Adrenal gland (tissue), 9 donors: ENCODE measurements at regions not wholly inside any gene's neighbourhood (a gene's known extent, or its start where the extent isn't known, plus 50 kb on each side); places are given as distances from the start of the nearest gene placed in this dataset.

Experiments used
- DNase-seq, 7 donors: peaks; one replicate each; pipeline ENCODE4 v3.0.0-alpha.2; 2019 to 2020
- H3K27ac ChIP-seq, 5 donors: fragments of 200-600 bp; sonication (generic) in 4 of 5; 1 replicate in 3 of 5; 2 replicates in 2 of 5; pipeline versions ENCODE4 v1.5.1 to v1.8.0; 2016 to 2020; ENCODE audit warnings: mild to moderate bottlenecking in 1 of 5
- H3K27me3 ChIP-seq: fragments of 200-600 bp; 2 replicates; pipeline ENCODE4 v1.8.0; 2021
- H3K36me3 ChIP-seq, 2 donors: fragments of 200-600 bp; replicated peaks in 1 of 2; 1 replicate in 1 of 2; 2 replicates in 1 of 2; pipeline versions ENCODE4 v1.5.1 to v1.8.0; 2018 to 2022
- H3K4me1 ChIP-seq, 2 donors: fragments of 200-600 bp; replicated peaks in 1 of 2; 1 replicate in 1 of 2; 2 replicates in 1 of 2; pipeline versions ENCODE4 v1.5.1 to v1.8.0; 2018 to 2021
- H3K4me3 ChIP-seq, 4 donors: fragments of 200-600 bp; sonication (generic) in 3 of 4; one replicate each; pipeline ENCODE4 v1.5.1; 2016 to 2018
- H3K9me3 ChIP-seq, 3 donors: fragments of 200-600 bp; sonication (generic) in 1 of 3; replicated peaks in 1 of 3; 1 replicate in 2 of 3; 2 replicates in 1 of 3; pipeline versions ENCODE4 v1.5.1 to v1.8.0; 2016 to 2021
- POLR2A ChIP-seq, 2 donors: fragments of 450-650 bp; IDR thresholded peaks; one replicate each; pipeline ENCODE4 v1.6.1; 2017; ENCODE audit warnings: antibody characterized with exemption in 2 of 2, mild to moderate bottlenecking in 2 of 2, moderate library complexity in 1 of 2
- WGBS, 4 donors: extraction: QIAGEN DNeasy Blood & Tissue Kit in 2 of 4; methylation state at CpG; one replicate each; pipeline versions ENCODE4 v1.1.5 to v1.1.7; 2013 to 2017; 5-methylcytosine and 5-hydroxymethylcytosine counted together
- intact Hi-C, 2 donors: fragments of 100-400 bp; cut with DNase I; formaldehyde crosslinking; loops; one replicate each; pipeline versions ENCODE4 v1.14.1 to v1.15.0; 2022 to 2023
- TF ChIP-seq, protein P1 (sequence below), 6 experiments: fragments of 450-650 bp in 4 of 6; fragments of 200-600 bp in 2 of 6; sonication (generic) in 1 of 6; IDR thresholded peaks; 1 replicate in 5 of 6; 2 replicates in 1 of 6; pipeline versions ENCODE4 v1.5.1 to v1.8.0; 2016 to 2021; ENCODE audit warnings: antibody characterized with exemption in 6 of 6, mild to moderate bottlenecking in 2 of 6, moderate library complexity in 1 of 6
- donor health status: healthy with polysubstance abuse.
- donor health status: Bipolar disorder and iron deficiency.
- donor health status: DM: yes; HTN: yes; CAD: no.
- donor health status: DM: no; HTN: no; CAD: no.
- donor health status: DM: no; HTN: no; CAD: no.

GRCh38 chr5:30103052-30103451 is 1090.4 kb upstream of the CDH6 start:
- H3K27me3 ChIP-seq: no peaks in the 10 kb centered on the region
- H3K4me1 ChIP-seq: no peaks in the 10 kb centered on the region
- H3K27ac ChIP-seq: no peak overlapping the region
- DNase-seq: no peak
- intact Hi-C loops: no loop called here
- H3K9me3 ChIP-seq: no peaks in the 10 kb centered on the region
- H3K4me3 ChIP-seq: no peak overlapping the region
- WGBS, 4 donors: 48 to 65% (median 58%) methylated on average over 1 of the region's 1 CpG
- no peak for TF ChIP-seq POLR2A (IDR thresholded peaks at IDR 0.05)
- TF ChIP-seq, protein P1, sequence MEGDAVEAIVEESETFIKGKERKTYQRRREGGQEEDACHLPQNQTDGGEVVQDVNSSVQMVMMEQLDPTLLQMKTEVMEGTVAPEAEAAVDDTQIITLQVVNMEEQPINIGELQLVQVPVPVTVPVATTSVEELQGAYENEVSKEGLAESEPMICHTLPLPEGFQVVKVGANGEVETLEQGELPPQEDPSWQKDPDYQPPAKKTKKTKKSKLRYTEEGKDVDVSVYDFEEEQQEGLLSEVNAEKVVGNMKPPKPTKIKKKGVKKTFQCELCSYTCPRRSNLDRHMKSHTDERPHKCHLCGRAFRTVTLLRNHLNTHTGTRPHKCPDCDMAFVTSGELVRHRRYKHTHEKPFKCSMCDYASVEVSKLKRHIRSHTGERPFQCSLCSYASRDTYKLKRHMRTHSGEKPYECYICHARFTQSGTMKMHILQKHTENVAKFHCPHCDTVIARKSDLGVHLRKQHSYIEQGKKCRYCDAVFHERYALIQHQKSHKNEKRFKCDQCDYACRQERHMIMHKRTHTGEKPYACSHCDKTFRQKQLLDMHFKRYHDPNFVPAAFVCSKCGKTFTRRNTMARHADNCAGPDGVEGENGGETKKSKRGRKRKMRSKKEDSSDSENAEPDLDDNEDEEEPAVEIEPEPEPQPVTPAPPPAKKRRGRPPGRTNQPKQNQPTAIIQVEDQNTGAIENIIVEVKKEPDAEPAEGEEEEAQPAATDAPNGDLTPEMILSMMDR (IDR thresholded peaks at IDR 0.05): no peak
- H3K36me3 ChIP-seq: no peaks in the 10 kb centered on the region

- H3K4me3 ChIP-seq: no peak overlapping the region
- H3K9me3 ChIP-seq: no peaks in the 10 kb centered on the region
- intact Hi-C loops: no loop called here
Observed at GRCh38 chr5:30102185-30102584, 1091.3 kb upstream of the CDH6 start.

DNA sequence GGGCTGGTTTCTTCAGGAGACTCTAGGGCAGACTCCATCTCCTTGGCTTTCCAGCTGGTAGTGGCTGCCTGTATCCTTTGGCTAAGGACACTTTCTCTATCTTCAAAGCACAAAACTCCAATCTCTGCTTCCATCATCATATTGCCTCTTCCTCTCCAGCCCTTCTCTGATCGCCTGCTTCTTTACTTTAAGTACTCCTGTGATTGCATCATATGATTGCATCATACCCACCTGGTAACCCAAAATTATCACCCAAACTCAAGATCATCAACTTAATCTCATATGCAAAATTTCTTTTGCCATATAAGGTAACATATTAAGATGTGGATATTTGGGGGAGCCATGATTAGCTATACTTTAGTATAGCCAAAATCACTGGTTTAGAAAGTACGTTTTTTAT is 1092.6 kb upstream of the CDH6 start:
- intact Hi-C loops: no loop called here

More at GRCh38 chr5:30102185-30102584, 1091.3 kb upstream of the CDH6 start:
- DNase-seq: no peak
- WGBS, 4 donors: 69 to 78% (median 73%) methylated on average over 2 of the region's 2 CpGs
- no peaks in the 10 kb centered on the region for H3K4me1 ChIP-seq
- H3K27ac ChIP-seq: no peak overlapping the region
- H3K36me3 ChIP-seq: no peaks in the 10 kb centered on the region
- TF ChIP-seq, protein P1 (IDR thresholded peaks at IDR 0.05): no peak
- no peak for TF ChIP-seq POLR2A (IDR thresholded peaks at IDR 0.05)
- H3K27me3 ChIP-seq: no peaks in the 10 kb centered on the region

GRCh38 chr5:30100148-30100713 is 1093.3 kb upstream of the CDH6 start:
- no peak for DNase-seq
- Histone ChIP-seq H3K36me3 (no peaks in the 10 kb centered on the region), H3K27me3 (no peaks in the 10 kb centered on the region), H3K4me1 (no peaks in the 10 kb centered on the region), H3K27ac (no peak overlapping the region), H3K9me3 (no peaks in the 10 kb centered on the region), H3K4me3 (no peak overlapping the region)
- intact Hi-C loops: no loop called here
- WGBS, 4 donors: 20 to 36% (median 36%) methylated on average over 4 to 5 of the region's 5 CpGs
- TF ChIP-seq, protein P1 (IDR thresholded peaks at IDR 0.05): no peak

More for the DNA sequence above, 1092.6 kb upstream of the CDH6 start:
- Histone ChIP-seq H3K4me1 (no peaks in the 10 kb centered on the region), H3K27me3 (no peaks in the 10 kb centered on the region), H3K36me3 (no peaks in the 10 kb centered on the region), H3K27ac (no peak overlapping the region), H3K4me3 (no peak overlapping the region), H3K9me3 (no peaks in the 10 kb centered on the region)
- TF ChIP-seq, protein P1 (IDR thresholded peaks at IDR 0.05): no peak
- TF ChIP-seq POLR2A (IDR thresholded peaks at IDR 0.05): no peak
- 68 to 76% (median 69%) methylated on average over 2 of the region's 2 CpGs for WGBS, 4 donors
- DNase-seq: no peak
